ENCODE measurements at regions not wholly inside any gene's neighbourhood (a gene's known extent, or its start where the extent isn't known, plus 50 kb on each side); places are given as distances from the start of the nearest gene placed in this dataset.

DNA sequence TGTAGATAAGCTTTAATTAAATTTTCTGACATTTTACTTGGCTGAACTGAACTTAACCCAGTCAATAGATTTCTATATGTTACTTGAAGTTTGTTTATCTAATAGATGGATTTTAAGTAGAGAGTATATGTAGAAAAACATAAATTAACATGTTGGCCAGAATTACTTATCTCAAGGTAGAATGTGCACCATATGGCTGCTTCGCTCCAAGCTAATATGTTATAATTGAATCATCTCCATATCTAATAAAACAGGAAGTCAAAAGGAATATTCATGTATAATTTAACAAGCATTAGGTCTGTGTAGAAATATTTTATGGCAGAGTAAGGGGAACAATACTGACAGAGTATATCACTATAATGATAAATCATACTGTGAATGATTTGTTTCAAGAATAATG, 650.7 kb upstream of the ALCAM start:
- H3K4me3 ChIP-seq (ENCODE audit: low read depth, low read length), result no peak overlapping the region
- TF ChIP-seq, protein P1, sequence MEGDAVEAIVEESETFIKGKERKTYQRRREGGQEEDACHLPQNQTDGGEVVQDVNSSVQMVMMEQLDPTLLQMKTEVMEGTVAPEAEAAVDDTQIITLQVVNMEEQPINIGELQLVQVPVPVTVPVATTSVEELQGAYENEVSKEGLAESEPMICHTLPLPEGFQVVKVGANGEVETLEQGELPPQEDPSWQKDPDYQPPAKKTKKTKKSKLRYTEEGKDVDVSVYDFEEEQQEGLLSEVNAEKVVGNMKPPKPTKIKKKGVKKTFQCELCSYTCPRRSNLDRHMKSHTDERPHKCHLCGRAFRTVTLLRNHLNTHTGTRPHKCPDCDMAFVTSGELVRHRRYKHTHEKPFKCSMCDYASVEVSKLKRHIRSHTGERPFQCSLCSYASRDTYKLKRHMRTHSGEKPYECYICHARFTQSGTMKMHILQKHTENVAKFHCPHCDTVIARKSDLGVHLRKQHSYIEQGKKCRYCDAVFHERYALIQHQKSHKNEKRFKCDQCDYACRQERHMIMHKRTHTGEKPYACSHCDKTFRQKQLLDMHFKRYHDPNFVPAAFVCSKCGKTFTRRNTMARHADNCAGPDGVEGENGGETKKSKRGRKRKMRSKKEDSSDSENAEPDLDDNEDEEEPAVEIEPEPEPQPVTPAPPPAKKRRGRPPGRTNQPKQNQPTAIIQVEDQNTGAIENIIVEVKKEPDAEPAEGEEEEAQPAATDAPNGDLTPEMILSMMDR (IDR thresholded peaks at IDR 0.05; ENCODE audit: borderline replicate concordance, insufficient read depth, low read depth, low read length), result no peak

DNA sequence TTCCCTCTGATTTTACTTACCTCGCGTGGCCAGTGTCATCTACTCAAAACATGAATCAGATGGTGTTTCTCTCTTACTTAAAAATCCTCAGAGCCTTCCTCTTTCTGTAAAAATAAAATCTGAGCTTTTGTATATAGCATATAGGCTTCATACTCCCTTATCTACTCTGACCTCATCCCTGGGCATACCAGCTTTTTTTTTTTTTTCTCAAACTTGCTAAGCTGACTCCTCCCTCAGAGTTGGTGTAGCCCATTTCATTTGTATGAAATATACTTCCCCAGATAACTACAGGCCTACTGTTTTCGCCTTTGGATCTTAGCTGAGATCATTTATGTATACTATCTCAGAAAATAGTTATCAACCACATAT, 648.9 kb upstream of the ALCAM start:
- TF ChIP-seq, protein P1 (IDR thresholded peaks at IDR 0.05; ENCODE audit: borderline replicate concordance, insufficient read depth, low read depth, low read length), result no peak
- H3K4me3 ChIP-seq (ENCODE audit: low read depth, low read length), result no peak overlapping the region

DNA sequence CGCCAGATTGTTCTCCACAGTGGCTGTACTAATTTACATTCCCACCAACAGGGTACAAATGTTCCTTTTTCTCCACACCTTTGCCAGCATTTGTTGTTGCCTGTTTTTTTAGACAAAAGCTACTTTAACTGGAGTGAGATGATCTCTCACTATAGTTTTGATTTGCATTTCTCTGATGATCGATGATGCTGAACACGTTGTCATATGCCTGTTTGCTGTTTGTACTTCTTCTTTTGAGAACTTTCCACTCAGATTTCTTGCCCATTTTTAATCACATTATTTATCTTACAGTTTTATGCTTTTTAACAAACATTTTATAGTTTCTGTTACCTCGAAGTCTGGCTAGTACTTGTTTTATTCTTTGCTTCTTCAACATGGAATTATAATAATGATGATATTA, 643.7 kb upstream of the ALCAM start:
- H3K4me3 ChIP-seq (ENCODE audit: low read depth, low read length), result no peak overlapping the region
- TF ChIP-seq, protein P1 (IDR thresholded peaks at IDR 0.05; ENCODE audit: borderline replicate concordance, insufficient read depth, low read depth, low read length), result no peak

DNA sequence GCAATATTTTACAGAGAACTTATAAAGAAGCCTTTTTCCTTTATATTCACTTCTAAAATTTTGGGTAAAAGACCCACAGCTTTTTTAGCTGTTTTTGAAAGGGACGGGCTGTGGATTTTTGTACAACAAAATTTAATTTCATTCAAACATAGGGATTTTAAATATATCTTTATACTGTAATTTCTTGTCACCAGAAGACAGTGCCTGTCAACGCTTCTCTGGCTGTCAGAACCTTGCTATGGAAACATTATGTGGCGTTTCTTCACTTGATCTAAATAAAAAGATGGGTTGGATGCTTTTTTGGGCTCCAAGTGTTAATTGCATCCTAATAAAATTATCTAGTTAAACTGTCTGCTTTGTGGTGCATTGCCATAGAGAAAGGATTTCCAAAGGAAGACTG, 635.6 kb upstream of the ALCAM start:
- TF ChIP-seq, protein P1 (IDR thresholded peaks at IDR 0.05; ENCODE audit: borderline replicate concordance, insufficient read depth, low read depth, low read length), result no peak

DNA sequence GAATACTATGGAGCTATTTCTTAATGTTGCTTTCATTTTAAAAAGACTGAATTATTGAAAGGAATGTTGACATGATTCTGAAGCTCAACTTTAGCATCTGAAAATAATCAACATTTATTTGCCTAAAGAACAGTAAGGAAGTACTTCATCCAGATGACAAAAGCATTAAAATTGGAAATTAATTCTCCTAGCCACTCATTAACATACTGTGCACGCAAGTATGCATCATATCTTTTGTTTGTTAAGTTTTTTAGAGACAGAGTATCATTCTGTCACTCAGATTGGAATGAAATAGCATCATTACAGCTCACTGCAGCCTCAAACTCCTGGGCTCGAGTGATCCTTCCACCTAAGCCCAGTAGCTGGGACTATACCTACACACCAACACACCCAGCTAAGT, 632.1 kb upstream of the ALCAM start:
- TF ChIP-seq, protein P1 (IDR thresholded peaks at IDR 0.05; ENCODE audit: borderline replicate concordance, insufficient read depth, low read depth, low read length), result no peak
- no peak overlapping the region for H3K4me3 ChIP-seq (ENCODE audit: low read depth, low read length)

More for the DNA sequence above, 635.6 kb upstream of the ALCAM start:
- no peak overlapping the region for H3K4me3 ChIP-seq (ENCODE audit: low read depth, low read length)

DNA sequence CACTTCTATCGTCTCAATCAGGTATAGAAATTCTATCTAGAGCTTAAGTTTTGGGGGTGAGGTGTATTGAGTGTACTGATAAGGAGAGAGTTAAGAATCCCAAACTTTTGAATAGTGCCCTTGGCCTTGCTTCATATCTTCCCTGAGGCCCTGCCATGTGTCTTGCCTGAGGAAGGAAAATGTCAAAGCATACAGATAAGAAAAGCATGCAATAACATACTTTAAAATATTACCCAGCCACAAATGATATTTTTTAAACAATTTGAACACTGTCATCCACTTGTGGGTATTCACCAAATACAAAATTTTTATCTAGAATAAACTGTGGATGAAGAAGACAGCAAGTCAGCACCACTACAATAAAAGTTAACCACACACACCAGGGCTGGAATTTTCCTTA, 631.0 kb upstream of the ALCAM start:
- TF ChIP-seq, protein P1 (IDR thresholded peaks at IDR 0.05; ENCODE audit: borderline replicate concordance, insufficient read depth, low read depth, low read length), result no peak
- no peak overlapping the region for H3K4me3 ChIP-seq (ENCODE audit: low read depth, low read length)

DNA sequence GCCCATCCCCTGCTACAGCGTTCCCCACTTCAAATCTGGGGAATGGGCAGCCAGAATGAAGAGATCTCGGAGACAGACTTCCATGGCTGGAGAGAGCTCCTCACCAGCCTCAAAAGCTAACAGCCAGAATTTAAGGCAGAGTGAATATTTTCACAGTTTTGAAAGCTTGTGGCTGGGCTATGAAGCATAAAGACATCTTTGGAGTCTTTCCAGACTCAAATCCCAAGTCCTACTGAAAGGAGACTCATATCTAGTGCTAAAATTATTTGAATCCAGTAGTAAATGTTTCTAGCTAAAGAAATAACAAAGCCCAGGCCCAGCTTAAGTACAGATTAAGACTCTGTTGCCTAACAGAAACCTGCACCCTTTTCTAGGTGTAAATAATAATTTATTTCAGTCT, 628.4 kb upstream of the ALCAM start:
- TF ChIP-seq, protein P1 (IDR thresholded peaks at IDR 0.05; ENCODE audit: borderline replicate concordance, insufficient read depth, low read depth, low read length), result no peak
- H3K4me3 ChIP-seq (ENCODE audit: low read depth, low read length), result no peak overlapping the region
